Neural cell (in vitro differentiated cells): ENCODE measurements at regions not wholly inside any gene's neighbourhood (a gene's known extent, or its start where the extent isn't known, plus 50 kb on each side); places are given as distances from the start of the nearest gene placed in this dataset.

Source experiments
- EZH2 ChIP-seq: fragments of 200-600, 300-800 bp; shearing (Covaris generic), sonication (generic); IDR thresholded peaks from 2 replicates; pipeline ENCODE4 v1.6.1; 2014; ENCODE audit warnings: antibody characterized with exemption, low read length, borderline replicate concordance, mild to moderate bottlenecking; ENCODE audit not compliant: insufficient read depth, poor library complexity, severe bottlenecking
- TF ChIP-seq, protein P1 (sequence below): fragments of 450-650 bp; IDR thresholded peaks from 2 replicates; pipeline ENCODE4 v1.5.1; 2014; ENCODE audit warnings: antibody characterized with exemption, mild to moderate bottlenecking, moderate library complexity; ENCODE audit not compliant: poor library complexity, severe bottlenecking

DNA sequence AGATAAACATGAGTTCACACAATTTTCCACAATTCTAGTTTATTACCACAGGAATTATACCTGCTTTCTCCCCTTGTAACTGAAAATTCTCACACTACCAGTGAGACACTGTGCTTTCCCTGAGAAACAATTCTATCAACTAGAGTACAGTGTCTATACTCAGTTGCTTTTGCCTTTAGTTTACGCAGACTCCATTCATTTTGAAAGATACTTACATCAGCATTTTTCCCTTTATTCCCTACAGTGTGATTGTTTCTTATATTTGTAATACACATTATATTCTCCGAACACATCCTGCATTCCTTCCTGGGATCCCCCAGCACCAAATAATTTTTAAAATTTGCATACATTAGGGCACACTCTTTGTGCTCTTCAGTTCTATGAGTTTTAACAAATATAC, 1455.5 kb downstream of the SUCLG1 start:
- TF ChIP-seq, protein P1, sequence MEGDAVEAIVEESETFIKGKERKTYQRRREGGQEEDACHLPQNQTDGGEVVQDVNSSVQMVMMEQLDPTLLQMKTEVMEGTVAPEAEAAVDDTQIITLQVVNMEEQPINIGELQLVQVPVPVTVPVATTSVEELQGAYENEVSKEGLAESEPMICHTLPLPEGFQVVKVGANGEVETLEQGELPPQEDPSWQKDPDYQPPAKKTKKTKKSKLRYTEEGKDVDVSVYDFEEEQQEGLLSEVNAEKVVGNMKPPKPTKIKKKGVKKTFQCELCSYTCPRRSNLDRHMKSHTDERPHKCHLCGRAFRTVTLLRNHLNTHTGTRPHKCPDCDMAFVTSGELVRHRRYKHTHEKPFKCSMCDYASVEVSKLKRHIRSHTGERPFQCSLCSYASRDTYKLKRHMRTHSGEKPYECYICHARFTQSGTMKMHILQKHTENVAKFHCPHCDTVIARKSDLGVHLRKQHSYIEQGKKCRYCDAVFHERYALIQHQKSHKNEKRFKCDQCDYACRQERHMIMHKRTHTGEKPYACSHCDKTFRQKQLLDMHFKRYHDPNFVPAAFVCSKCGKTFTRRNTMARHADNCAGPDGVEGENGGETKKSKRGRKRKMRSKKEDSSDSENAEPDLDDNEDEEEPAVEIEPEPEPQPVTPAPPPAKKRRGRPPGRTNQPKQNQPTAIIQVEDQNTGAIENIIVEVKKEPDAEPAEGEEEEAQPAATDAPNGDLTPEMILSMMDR: no peak
- no peak for TF ChIP-seq EZH2
